Stimulated activated CD8-positive, alpha-beta memory T cell treated with anti-CD3 and anti-CD28 coated beads, Interleukin-12 subunit alpha, Interleukin-12 subunit beta, amount 100 ng/mL, for 1 hour (primary cell): ENCODE measurements at regions not wholly inside any gene's neighbourhood (a gene's known extent, or its start where the extent isn't known, plus 50 kb on each side); places are given as distances from the start of the nearest gene placed in this dataset.

Source experiments
- DNase-seq: peaks from one replicate; pipeline ENCODE4 v3.0.0-alpha.2; 2020; ENCODE audit warnings: low read depth

GRCh38 chr2:224210286-224211180 lies 171.4 kb upstream of the SERPINE2 start:
- DNase-seq, result no peak

GRCh38 chr2:224209555-224210285 lies 170.6 kb upstream of the SERPINE2 start:
- DNase-seq, result no peak

- DNase-seq, result no peak
These were observed 169.4 kb upstream of the SERPINE2 start for GRCh38 chr2:224208443-224208842.

GRCh38 chr2:224208007-224208406 lies 168.9 kb upstream of the SERPINE2 start:
- DNase-seq, result no peak

- no peak for DNase-seq
These were observed 167.7 kb upstream of the SERPINE2 start for GRCh38 chr2:224206816-224207215.

DNA sequence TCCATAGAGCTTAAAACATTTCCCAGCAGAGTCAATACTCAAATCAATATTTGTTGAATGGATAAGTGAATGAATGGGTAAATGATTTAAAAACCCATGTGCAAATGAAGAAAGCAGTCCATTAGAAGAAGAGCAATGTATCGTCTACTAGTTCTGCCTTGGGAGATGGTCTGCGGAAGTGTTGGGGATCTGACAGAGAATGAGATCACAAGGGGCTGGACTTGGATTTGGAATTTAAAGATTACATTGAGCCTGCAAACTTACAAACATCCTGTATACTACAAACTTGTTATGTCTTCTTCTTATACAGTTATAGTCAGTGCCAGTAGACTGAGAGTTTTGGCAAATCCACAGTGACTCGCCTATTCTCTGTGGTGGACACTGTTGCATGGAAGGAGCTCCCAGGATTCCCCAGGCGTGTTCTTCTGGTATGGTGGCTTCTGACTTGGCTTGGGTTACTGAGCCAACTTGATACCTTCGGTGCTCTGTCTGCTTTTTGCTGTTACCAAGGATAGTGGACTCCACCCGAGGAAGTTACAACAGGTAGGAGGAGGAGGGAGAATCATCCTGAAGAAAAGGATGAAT lies 163.3 kb upstream of the SERPINE2 start:
- no peak for DNase-seq

DNA sequence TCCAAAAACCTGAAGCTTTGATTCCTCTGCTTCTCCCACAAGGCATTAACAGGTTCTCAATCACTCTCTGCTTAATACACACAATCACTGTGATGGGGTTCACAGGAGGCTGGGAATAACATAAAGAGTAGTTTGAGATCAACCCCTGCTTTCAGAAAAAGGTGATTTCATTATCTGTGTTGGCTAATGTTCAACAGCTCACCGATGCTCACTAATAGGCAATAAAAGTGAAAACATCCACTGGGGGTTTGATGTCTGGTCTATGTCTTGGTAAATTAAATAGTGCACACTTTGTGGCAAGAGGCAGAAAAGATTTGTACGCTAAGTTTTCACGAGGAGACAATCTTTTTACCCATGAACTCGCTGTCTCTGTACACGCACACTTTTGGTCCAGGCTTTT lies 159.3 kb upstream of the SERPINE2 start:
- no peak for DNase-seq

GRCh38 chr2:224196810-224197209 lies 157.7 kb upstream of the SERPINE2 start:
- no peak for DNase-seq

GRCh38 chr2:224195925-224196571 lies 157.0 kb upstream of the SERPINE2 start:
- no peak for DNase-seq

DNA sequence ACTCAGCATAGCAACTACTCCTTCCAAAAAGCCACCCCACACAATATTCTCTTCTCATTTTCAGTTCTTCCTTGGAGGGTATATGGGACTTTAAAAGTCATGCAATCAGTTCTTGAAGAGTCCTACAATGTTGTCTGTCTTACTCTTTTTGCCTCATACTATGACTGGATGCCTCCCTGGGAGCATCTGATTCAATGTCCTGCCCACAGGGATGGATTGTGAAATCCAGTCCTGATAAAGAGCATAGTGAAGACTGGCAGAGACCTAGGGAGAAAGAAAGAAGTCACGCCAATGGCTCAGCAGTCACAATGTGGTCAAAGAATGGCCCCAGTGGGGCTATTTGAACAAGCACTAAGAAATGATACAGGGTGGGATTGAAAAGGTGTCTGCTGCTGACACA lies 155.1 kb upstream of the SERPINE2 start:
- no peak for DNase-seq

DNA sequence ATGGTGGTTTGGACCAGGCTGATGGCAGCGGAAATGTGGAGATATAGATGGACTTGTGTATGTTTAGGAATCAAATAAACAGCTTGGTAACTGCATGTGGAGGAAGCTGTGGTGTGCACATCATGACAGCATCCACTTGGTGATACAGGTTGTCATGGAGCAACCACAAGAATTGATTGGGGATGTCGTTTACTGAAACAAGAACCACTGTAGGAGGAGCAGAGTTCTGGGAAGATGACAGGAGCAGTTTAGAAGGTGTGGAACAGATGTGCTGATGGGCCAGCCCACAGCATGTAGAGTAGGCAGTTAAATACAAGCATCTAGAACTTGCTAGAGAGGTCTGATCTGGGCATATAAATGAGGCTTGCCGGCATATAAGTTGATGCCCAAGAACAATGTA lies 152.4 kb upstream of the SERPINE2 start:
- no peak for DNase-seq

DNA sequence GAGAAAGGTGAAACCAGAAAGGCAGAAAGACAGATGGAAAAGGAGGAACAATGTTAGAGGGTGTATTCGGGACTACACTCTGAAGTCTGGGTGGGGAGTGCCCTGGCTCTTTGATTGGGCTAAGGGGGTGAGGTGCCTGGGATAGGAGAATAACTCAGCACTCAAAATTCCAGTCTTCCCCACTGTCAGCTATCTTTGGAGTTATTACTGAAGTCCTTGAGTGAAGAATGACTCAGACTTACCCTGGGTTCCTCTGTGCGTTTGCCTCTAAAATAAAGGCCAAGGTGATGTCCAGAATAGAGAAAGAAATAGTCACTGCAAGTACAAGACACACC lies 151.8 kb upstream of the SERPINE2 start:
- DNase-seq, result no peak

DNA sequence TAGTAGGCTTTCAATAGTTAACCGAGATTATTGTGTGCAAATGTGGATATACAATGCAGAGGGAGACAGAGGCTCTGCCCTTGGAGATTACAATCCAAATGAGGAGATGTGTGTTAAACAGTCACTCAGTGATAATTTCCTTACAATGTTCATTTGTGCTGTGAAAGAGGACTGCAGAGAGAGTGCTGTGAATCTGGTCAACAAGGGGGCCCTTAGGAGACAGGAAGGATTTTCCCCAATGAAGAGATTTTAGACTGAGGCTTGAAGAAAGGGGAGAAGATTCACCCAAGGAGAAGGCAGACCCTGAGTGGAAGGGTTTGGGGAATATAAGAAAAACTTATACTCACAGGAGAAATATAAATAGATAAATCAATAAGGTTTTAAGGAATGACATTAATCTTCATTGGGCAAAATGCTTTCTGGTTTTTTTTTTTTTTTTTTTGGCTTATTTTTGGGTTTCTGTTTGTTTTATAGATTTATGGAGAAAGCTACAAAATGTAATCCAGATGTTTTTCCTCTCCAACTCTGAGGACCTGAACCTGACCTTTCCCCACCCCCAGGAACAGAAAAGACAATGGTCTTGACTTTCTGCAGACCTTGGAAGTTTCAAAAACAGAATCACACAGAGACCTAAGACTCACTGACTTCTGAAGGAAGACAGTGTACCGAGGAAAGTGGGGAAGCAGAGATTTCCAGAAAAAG lies 151.3 kb upstream of the SERPINE2 start:
- DNase-seq, result no peak

DNA sequence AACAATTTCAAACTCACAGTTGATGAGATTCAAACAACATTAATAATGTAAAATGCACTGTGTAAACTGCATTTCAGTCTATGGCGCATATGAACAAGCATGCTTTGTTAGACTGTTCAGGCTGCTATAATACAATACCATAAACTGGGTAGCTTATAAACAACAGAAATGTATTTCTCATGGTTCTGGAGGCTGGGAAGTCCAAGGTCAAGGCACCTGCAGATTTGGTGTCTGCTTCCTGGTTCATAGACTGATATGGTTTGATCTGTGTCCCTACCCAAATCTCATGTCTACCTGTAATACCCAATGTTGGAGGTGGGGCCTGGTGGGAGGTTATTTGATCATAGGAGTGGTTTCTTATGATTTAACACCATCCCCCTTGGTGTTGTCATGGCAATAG lies 148.1 kb upstream of the SERPINE2 start:
- no peak for DNase-seq

DNA sequence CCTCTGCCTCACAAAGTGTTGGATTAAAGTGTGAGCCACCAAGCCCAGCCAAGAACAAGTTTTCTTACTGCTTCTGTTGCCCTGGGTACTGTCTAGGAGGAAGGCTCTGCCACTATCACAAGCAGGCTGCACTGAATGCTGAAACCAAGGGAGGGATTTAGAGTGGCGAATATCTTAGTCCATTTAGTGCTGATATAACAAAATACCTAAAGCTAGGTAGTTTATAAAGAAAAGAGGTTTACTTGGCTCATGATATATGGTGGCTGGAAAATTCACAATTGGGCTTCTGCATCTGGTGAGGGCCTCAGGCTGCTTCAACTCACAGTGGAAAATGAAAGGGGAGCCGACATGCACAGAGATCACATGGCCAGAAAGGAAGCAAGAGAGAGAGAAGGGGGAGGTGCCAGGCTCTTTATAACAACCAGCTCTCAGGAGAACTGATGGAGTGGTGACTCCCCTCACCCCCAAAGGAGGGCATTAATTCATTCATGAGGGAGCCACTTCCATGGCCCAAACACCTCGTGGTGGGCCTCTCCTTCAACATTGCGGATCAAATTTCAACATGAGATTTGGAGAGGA lies 146.0 kb upstream of the SERPINE2 start:
- no peak for DNase-seq

DNA sequence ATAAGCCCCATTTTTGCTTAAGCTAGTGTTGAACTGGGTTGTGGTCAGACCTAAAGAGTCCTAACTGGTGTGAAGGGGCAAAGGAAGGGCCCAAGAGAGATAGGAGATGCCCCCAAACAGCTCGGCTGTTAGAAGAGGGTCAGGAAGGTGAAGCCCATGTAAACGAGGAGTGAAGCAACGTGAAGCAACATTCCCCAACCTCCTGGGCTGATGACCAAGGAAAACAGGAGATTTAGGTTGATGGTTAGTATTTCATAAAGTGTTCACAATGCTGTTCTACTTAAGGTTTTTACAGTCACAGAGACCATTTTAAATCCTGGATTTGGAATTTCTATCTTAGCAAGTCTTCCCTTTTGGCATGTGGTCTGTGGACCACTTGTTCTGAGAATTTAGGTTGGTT lies 144.0 kb upstream of the SERPINE2 start:
- no peak for DNase-seq

DNA sequence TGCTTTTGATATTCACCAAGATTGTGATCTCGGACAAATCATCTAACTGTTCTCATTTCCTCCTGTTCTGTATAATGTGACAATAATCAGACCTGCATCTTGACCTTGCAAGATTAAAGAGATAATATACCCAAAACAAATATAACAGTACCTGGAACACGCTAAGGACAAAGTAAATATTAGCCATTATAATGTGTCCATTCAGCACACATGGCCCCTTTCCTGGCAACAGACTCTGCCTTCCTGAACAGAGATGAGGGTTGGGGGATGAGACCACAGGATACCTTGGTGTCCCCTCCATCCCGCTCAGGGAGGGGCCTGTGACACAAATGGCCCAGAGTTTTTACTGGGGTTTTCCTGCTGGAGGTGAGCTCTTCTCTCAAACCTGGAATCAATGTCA lies 143.4 kb upstream of the SERPINE2 start:
- no peak for DNase-seq

GRCh38 chr2:224181534-224182155 lies 142.6 kb upstream of the SERPINE2 start:
- no peak for DNase-seq

DNA sequence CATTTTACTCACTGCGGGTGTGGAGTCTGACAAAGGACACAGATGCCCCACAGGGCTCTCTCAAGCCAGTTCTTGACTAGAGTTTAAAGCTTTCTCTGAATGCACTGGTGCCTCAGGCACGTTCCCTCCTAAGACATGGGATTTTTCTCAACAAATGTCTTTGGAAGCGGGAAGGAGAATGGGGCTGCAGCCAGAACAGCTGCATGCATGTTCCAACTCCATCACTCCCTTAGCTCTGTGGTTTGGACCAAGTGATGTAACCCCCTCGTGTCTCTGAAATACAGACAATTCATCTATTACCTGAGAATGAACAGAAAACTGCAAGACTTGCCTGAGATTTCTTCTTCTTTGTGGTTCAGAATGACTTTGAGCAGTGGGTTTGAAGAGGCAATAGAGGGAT lies 141.7 kb upstream of the SERPINE2 start:
- DNase-seq, result no peak

GRCh38 chr2:224178056-224178455 lies 139.0 kb upstream of the SERPINE2 start:
- no peak for DNase-seq

GRCh38 chr2:224175538-224175937 lies 136.5 kb upstream of the SERPINE2 start:
- no peak for DNase-seq
